ENCODE measurements at regions not wholly inside any gene's neighbourhood (a gene's known extent, or its start where the extent isn't known, plus 50 kb on each side); places are given as distances from the start of the nearest gene placed in this dataset.

GRCh38 chr7:17651341-17651740, 289.0 kb downstream of the SNX13 start:
- no peak for TF ChIP-seq CTCF (conservative IDR thresholded peaks at IDR 0.05; ENCODE audit: low read depth, low read length)
- no peak overlapping the region for H3K4me3 ChIP-seq (ENCODE audit: low read length)
- no peak for DNase-seq (ENCODE audit: low read depth)

- peak; percentile 26 for TF ChIP-seq CTCF (conservative IDR thresholded peaks at IDR 0.05; ENCODE audit: low read depth, low read length)
- no peak overlapping the region for H3K4me3 ChIP-seq (ENCODE audit: low read length)
- DNase-seq (ENCODE audit: low read depth), result no peak
Observed at GRCh38 chr7:17651863-17652385, 288.4 kb downstream of the SNX13 start.

- H3K4me3 ChIP-seq (ENCODE audit: low read length), result no peak overlapping the region
- no peak for TF ChIP-seq CTCF (conservative IDR thresholded peaks at IDR 0.05; ENCODE audit: low read depth, low read length)
- DNase-seq (ENCODE audit: low read depth), result no peak
Observed at GRCh38 chr7:17654940-17655339, 285.4 kb downstream of the SNX13 start.

- no peak overlapping the region for H3K4me3 ChIP-seq (ENCODE audit: low read length)
- DNase-seq (ENCODE audit: low read depth), result no peak
- TF ChIP-seq CTCF (conservative IDR thresholded peaks at IDR 0.05; ENCODE audit: low read depth, low read length), result no peak
Observed at GRCh38 chr7:17659126-17659525, 281.2 kb downstream of the SNX13 start.

- DNase-seq (ENCODE audit: low read depth), result no peak
- H3K4me3 ChIP-seq (ENCODE audit: low read length), result no peak overlapping the region
- TF ChIP-seq CTCF (conservative IDR thresholded peaks at IDR 0.05; ENCODE audit: low read depth, low read length), result no peak
Observed at GRCh38 chr7:17660116-17660515, 280.2 kb downstream of the SNX13 start.

GRCh38 chr7:17661982-17662585, 278.2 kb downstream of the SNX13 start:
- no peak for TF ChIP-seq CTCF (conservative IDR thresholded peaks at IDR 0.05; ENCODE audit: low read depth, low read length)
- no peak for DNase-seq (ENCODE audit: low read depth)

GRCh38 chr7:17663061-17663675, 277.1 kb downstream of the SNX13 start:
- no peak for TF ChIP-seq CTCF (conservative IDR thresholded peaks at IDR 0.05; ENCODE audit: low read depth, low read length)
- DNase-seq (ENCODE audit: low read depth), result no peak
- H3K4me3 ChIP-seq (ENCODE audit: low read length), result no peak overlapping the region

More at GRCh38 chr7:17661982-17662585, 278.2 kb downstream of the SNX13 start:
- H3K4me3 ChIP-seq (ENCODE audit: low read length), result no peak overlapping the region

Measured in retinal pigment epithelial cell (primary cell).